HepG2 (cell line): ENCODE measurements at regions not wholly inside any gene's neighbourhood (a gene's known extent, or its start where the extent isn't known, plus 50 kb on each side); places are given as distances from the start of the nearest gene placed in this dataset.

ENCODE experiments used
- FOXP1 ChIP-seq, 2 experiments: fragments of 450-650 bp in 1 of 2; IDR thresholded peaks; 2 replicates each; pipeline ENCODE4 v1.6.1; 2017 to 2018; ENCODE audit warnings: antibody characterized with exemption in 1 of 2
- MYC ChIP-seq: sonication (generic); formaldehyde crosslinking; IDR thresholded peaks from 2 replicates; pipeline ENCODE4 v1.9.0; 2021; ENCODE audit warnings: missing genetic modification reagents, borderline replicate concordance
- POLR2AphosphoS5 ChIP-seq: IDR thresholded peaks from 2 replicates; pipeline ENCODE4 v1.6.1; 2012; ENCODE audit warnings: low read depth, low read length
- SOX5 ChIP-seq: IDR thresholded peaks from 2 replicates; pipeline ENCODE4 v1.6.1; 2016; ENCODE audit warnings: borderline replicate concordance
- SRF ChIP-seq: IDR thresholded peaks from 2 replicates; pipeline ENCODE4 v1.6.1; 2011; ENCODE audit warnings: mild to moderate bottlenecking, low read depth, low read length, moderate library complexity
- TGIF2 ChIP-seq: IDR thresholded peaks from 2 replicates; pipeline ENCODE4 v1.6.1; 2016; ENCODE audit warnings: control low read depth, missing compliant biosample characterization
- ZFX ChIP-seq: sonication (generic); formaldehyde crosslinking; IDR thresholded peaks from 2 replicates; pipeline ENCODE4 v1.4.0; 2020; ENCODE audit warnings: mild to moderate bottlenecking, low read depth, missing genetic modification reagents, moderate library complexity
- ZNF350 ChIP-seq: sonication (generic); formaldehyde crosslinking; IDR thresholded peaks from 2 replicates; pipeline ENCODE4 v1.4.0; 2020; ENCODE audit warnings: mild to moderate bottlenecking, low read depth, missing genetic modification reagents, borderline replicate concordance
- TF ChIP-seq, protein P1 (sequence below): IDR thresholded peaks from 2 replicates; pipeline ENCODE4 v1.6.1; 2016
- TF ChIP-seq, protein P2 (sequence below), 2 experiments: sonication (generic) in 1 of 2; formaldehyde crosslinking in 1 of 2; IDR thresholded peaks; 2 replicates each; pipeline versions ENCODE4 v1.5.1 to v1.6.1; 2011 to 2020; ENCODE audit warnings: borderline replicate concordance in 1 of 2, low read depth in 1 of 2, low read length in 1 of 2, mild to moderate bottlenecking in 1 of 2, missing genetic modification reagents in 1 of 2, moderate library complexity in 1 of 2
- TF ChIP-seq, protein P3 (sequence below): sonication (generic); formaldehyde crosslinking; IDR thresholded peaks from 2 replicates; pipeline ENCODE4 v1.9.0; 2021; ENCODE audit warnings: missing genetic modification reagents, borderline replicate concordance
- TF ChIP-seq, protein P4 (sequence below): sonication (generic); formaldehyde crosslinking; IDR thresholded peaks from 2 replicates; pipeline ENCODE4 v1.4.0; 2020; ENCODE audit warnings: missing genetic modification reagents
- TF ChIP-seq, protein P5 (sequence below): sonication (generic); formaldehyde crosslinking; IDR thresholded peaks from 2 replicates; pipeline ENCODE4 v1.8.1; 2022; ENCODE audit warnings: low read depth, mild to moderate bottlenecking, missing genetic modification reagents

DNA sequence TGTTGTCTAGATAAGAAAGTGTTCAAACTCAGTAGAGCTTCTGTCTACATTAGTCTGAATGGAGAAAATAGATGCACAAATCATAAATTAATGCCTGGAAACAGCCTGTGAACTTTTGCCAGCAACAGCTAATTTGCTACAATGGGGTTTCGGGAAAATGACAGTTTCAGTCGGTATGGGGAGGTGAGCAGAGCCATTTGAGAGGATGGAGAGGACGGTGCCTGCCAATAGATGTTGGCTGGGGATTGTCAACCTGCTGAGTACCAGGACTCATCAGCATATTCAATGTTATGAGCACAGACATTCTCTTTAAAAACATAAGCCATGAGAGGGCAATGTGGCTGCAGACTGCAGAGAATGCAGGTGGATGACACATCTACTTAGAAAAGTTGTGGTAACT lies 230.3 kb upstream of the PCDH18 start:
- TF ChIP-seq, protein P1, sequence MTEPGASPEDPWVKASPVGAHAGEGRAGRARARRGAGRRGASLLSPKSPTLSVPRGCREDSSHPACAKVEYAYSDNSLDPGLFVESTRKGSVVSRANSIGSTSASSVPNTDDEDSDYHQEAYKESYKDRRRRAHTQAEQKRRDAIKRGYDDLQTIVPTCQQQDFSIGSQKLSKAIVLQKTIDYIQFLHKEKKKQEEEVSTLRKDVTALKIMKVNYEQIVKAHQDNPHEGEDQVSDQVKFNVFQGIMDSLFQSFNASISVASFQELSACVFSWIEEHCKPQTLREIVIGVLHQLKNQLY, result no peak
- TF ChIP-seq TGIF2, result no peak
- TF ChIP-seq, protein P2, sequence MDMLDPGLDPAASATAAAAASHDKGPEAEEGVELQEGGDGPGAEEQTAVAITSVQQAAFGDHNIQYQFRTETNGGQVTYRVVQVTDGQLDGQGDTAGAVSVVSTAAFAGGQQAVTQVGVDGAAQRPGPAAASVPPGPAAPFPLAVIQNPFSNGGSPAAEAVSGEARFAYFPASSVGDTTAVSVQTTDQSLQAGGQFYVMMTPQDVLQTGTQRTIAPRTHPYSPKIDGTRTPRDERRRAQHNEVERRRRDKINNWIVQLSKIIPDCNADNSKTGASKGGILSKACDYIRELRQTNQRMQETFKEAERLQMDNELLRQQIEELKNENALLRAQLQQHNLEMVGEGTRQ (IDR thresholded peaks at IDR 0.05; ENCODE audit: low read depth, low read length), result no peak
- TF ChIP-seq, protein P2 (CRISPR knock-in tag; IDR thresholded peaks at IDR 0.05; ENCODE audit: borderline replicate concordance), result no peak
- TF ChIP-seq, protein P3, sequence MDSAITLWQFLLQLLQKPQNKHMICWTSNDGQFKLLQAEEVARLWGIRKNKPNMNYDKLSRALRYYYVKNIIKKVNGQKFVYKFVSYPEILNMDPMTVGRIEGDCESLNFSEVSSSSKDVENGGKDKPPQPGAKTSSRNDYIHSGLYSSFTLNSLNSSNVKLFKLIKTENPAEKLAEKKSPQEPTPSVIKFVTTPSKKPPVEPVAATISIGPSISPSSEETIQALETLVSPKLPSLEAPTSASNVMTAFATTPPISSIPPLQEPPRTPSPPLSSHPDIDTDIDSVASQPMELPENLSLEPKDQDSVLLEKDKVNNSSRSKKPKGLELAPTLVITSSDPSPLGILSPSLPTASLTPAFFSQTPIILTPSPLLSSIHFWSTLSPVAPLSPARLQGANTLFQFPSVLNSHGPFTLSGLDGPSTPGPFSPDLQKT (CRISPR knock-in tag), result no peak
- TF ChIP-seq ZNF350 (CRISPR knock-in tag), result no peak
- no peak for TF ChIP-seq FOXP1 (IDR thresholded peaks at IDR 0.05)
- no peak for TF ChIP-seq FOXP1 (CRISPR knock-in tag; IDR thresholded peaks at IDR 0.05)
- TF ChIP-seq MYC, result no peak
- TF ChIP-seq, protein P4, sequence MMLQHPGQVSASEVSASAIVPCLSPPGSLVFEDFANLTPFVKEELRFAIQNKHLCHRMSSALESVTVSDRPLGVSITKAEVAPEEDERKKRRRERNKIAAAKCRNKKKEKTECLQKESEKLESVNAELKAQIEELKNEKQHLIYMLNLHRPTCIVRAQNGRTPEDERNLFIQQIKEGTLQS (CRISPR knock-in tag), result no peak
- no peak for TF ChIP-seq SRF
- TF ChIP-seq ZFX (CRISPR knock-in tag), result no peak
- TF ChIP-seq SOX5 (CRISPR knock-in tag), result no peak
- no peak for TF ChIP-seq POLR2AphosphoS5
- TF ChIP-seq, protein P5, sequence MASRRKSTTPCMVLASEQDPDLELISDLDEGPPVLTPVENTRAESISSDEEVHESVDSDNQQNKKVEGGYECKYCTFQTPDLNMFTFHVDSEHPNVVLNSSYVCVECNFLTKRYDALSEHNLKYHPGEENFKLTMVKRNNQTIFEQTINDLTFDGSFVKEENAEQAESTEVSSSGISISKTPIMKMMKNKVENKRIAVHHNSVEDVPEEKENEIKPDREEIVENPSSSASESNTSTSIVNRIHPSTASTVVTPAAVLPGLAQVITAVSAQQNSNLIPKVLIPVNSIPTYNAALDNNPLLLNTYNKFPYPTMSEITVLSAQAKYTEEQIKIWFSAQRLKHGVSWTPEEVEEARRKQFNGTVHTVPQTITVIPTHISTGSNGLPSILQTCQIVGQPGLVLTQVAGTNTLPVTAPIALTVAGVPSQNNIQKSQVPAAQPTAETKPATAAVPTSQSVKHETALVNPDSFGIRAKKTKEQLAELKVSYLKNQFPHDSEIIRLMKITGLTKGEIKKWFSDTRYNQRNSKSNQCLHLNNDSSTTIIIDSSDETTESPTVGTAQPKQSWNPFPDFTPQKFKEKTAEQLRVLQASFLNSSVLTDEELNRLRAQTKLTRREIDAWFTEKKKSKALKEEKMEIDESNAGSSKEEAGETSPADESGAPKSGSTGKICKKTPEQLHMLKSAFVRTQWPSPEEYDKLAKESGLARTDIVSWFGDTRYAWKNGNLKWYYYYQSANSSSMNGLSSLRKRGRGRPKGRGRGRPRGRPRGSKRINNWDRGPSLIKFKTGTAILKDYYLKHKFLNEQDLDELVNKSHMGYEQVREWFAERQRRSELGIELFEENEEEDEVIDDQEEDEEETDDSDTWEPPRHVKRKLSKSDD, result no peak
